HAP-1 (cell line): ENCODE measurements at regions not wholly inside any gene's neighbourhood (a gene's known extent, or its start where the extent isn't known, plus 50 kb on each side); places are given as distances from the start of the nearest gene placed in this dataset.

Experiments
- DNase-seq, 2 experiments: peaks; one replicate each; pipeline ENCODE4 v3.0.0-alpha.2; 2016 to 2020; ENCODE audit warnings: low spot score in 2 of 2
- H3K27me3 ChIP-seq: fragments of 250-450 bp; sonication (Bioruptor Pico); 2 replicates; pipeline ENCODE4 v1.5.1; 2020; ENCODE audit warnings: low read depth, mild to moderate bottlenecking, moderate library complexity
- H3K36me3 ChIP-seq: fragments of 250-450 bp; sonication (Bioruptor Pico); replicated peaks from 2 replicates; pipeline ENCODE4 v1.5.1; 2020; ENCODE audit warnings: mild to moderate bottlenecking
- H3K4me1 ChIP-seq: fragments of 250-450 bp; sonication (Bioruptor Pico); 2 replicates; pipeline ENCODE4 v1.5.1; 2020; ENCODE audit warnings: mild to moderate bottlenecking
- H3K4me3 ChIP-seq: fragments of 250-450 bp; sonication (Bioruptor Pico); 2 replicates; pipeline ENCODE4 v1.5.1; 2020; ENCODE audit warnings: mild to moderate bottlenecking, moderate library complexity
- H3K9me3 ChIP-seq: fragments of 250-450 bp; sonication (Bioruptor Pico); 2 replicates; pipeline ENCODE4 v1.5.1; 2020; ENCODE audit warnings: mild to moderate bottlenecking, moderate library complexity
- in situ Hi-C: fragments of 300-500 bp; cut with MboI; formaldehyde crosslinking; loops from 3 replicates; pipeline ENCODE4 v1.14.3; 2020; ENCODE audit warnings: low sequenced_read_pairs, inconsistent platforms, mixed read lengths

GRCh38 chr16:77618951-77619350 is 103.4 kb upstream of the NUDT7 start:
- in situ Hi-C loops, result no loop called here
- no peaks in the 10 kb centered on the region for H3K4me1 ChIP-seq
- DNase-seq, result no peak
- no peaks in the 10 kb centered on the region for H3K36me3 ChIP-seq
- no peaks in the 10 kb centered on the region for H3K27me3 ChIP-seq
- H3K9me3 ChIP-seq, result no peaks in the 10 kb centered on the region
- H3K4me3 ChIP-seq, result no peak overlapping the region

DNA sequence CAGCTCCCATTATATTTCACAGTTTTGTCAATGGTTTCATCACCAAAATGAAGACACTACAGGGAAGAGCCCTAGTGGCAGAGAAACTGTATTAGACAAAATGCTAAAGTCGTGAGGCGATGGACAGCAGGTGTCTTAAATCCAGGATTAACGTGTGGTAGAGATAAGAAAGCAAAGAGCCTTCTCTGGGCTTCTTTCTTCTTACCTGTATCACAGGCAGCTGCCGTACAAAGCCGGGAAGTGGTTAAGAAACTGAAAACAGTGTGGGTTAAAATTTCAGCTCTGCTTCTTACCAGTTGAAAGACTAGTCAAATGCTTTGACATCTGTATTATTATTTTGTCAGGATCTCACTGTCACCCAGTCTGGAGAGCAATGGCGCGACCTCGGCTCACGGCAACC is 98.2 kb upstream of the NUDT7 start:
- no peaks in the 10 kb centered on the region for H3K9me3 ChIP-seq
- no peaks in the 10 kb centered on the region for H3K27me3 ChIP-seq
- in situ Hi-C loops, result no loop called here
- no peaks in the 10 kb centered on the region for H3K36me3 ChIP-seq
- no peak overlapping the region for H3K4me3 ChIP-seq
- no peaks in the 10 kb centered on the region for H3K4me1 ChIP-seq
- no peak for DNase-seq

GRCh38 chr16:77636615-77637014 is 85.7 kb upstream of the NUDT7 start:
- in situ Hi-C loops, result no loop called here
- DNase-seq, result no peak
- H3K9me3 ChIP-seq, result no peaks in the 10 kb centered on the region
- H3K4me3 ChIP-seq, result no peak overlapping the region
- no peaks in the 10 kb centered on the region for H3K27me3 ChIP-seq
- no peaks in the 10 kb centered on the region for H3K36me3 ChIP-seq
- no peaks in the 10 kb centered on the region for H3K4me1 ChIP-seq

GRCh38 chr16:77637940-77638339 is 84.4 kb upstream of the NUDT7 start:
- no peaks in the 10 kb centered on the region for H3K36me3 ChIP-seq
- in situ Hi-C loops, result no loop called here
- no peaks in the 10 kb centered on the region for H3K4me1 ChIP-seq
- H3K4me3 ChIP-seq, result no peak overlapping the region
- no peaks in the 10 kb centered on the region for H3K27me3 ChIP-seq
- DNase-seq, result no peak
- no peaks in the 10 kb centered on the region for H3K9me3 ChIP-seq

- H3K36me3 ChIP-seq, result no peaks in the 10 kb centered on the region
- H3K4me1 ChIP-seq, result no peaks in the 10 kb centered on the region
- H3K4me3 ChIP-seq, result no peak overlapping the region
- H3K27me3 ChIP-seq, result no peaks in the 10 kb centered on the region
- no peaks in the 10 kb centered on the region for H3K9me3 ChIP-seq
- DNase-seq, result no peak
- in situ Hi-C loops, result no loop called here
These were observed 79.1 kb upstream of the NUDT7 start for GRCh38 chr16:77643176-77643575.

DNA sequence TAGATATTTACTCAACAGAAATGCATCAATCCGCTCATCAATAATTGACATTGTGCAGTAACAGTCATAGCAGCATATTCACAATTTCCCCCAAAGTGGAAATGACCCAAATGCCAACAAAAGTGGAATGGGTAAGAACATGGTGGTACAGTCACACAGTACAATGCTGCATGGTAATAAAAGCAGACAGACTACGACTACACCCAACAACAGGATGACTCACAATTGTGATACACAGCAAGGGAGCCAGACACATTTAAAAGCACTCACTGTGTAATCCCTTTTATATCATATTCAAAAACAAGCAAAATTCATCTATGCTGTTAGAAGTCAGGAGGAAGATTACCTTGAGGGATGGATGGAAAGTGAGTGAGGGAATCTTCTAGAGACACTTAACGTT is 76.5 kb upstream of the NUDT7 start:
- H3K4me3 ChIP-seq, result no peak overlapping the region
- DNase-seq, result no peak
- in situ Hi-C loops, result no loop called here
- H3K36me3 ChIP-seq, result no peaks in the 10 kb centered on the region
- H3K27me3 ChIP-seq, result no peaks in the 10 kb centered on the region
- no peaks in the 10 kb centered on the region for H3K4me1 ChIP-seq
- no peaks in the 10 kb centered on the region for H3K9me3 ChIP-seq

- in situ Hi-C loops, result no loop called here
- H3K4me1 ChIP-seq, result no peaks in the 10 kb centered on the region
- no peak overlapping the region for H3K4me3 ChIP-seq
- no peak for DNase-seq
- no peaks in the 10 kb centered on the region for H3K27me3 ChIP-seq
- H3K9me3 ChIP-seq, result no peaks in the 10 kb centered on the region
- no peaks in the 10 kb centered on the region for H3K36me3 ChIP-seq
These were observed 74.6 kb upstream of the NUDT7 start for GRCh38 chr16:77647726-77648125.

- no peak overlapping the region for H3K4me3 ChIP-seq
- no peaks in the 10 kb centered on the region for H3K36me3 ChIP-seq
- DNase-seq, result no peak
- H3K27me3 ChIP-seq, result no peaks in the 10 kb centered on the region
- H3K9me3 ChIP-seq, result no peaks in the 10 kb centered on the region
- in situ Hi-C loops, result no loop called here
- no peaks in the 10 kb centered on the region for H3K4me1 ChIP-seq
These were observed 71.6 kb upstream of the NUDT7 start for GRCh38 chr16:77650761-77651160.

DNA sequence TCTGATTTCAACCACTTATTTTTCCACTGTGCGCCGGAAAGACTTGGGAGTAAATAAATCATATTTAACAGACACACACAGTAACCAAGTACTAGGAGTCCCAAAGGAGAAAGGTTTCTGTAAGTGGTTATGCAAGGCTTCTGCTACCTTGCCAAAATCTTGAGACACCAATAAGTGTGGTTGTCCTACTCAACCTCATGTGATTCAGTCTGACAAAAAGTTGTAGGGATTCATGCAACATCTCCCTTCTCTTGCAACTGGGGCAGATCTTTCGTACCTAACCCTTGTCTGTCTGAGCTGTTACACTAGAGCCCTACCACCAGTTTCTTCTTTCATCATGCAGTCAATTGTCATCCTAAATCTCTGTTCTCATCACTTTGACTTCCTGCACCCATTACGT is 69.9 kb upstream of the NUDT7 start:
- no peak for DNase-seq
- in situ Hi-C loops, result no loop called here

GRCh38 chr16:77657016-77657415 is 65.3 kb upstream of the NUDT7 start:
- Histone ChIP-seq H3K4me1 (no peaks in the 10 kb centered on the region), H3K4me3 (no peak overlapping the region), H3K27me3 (no peaks in the 10 kb centered on the region), H3K9me3 (no peaks in the 10 kb centered on the region), H3K36me3 (no peaks in the 10 kb centered on the region)
- DNase-seq, result no peak
- in situ Hi-C loops, result no loop called here

More for the DNA sequence above, 69.9 kb upstream of the NUDT7 start:
- H3K36me3 ChIP-seq, result no peaks in the 10 kb centered on the region
- no peaks in the 10 kb centered on the region for H3K27me3 ChIP-seq
- H3K9me3 ChIP-seq, result no peaks in the 10 kb centered on the region
- H3K4me1 ChIP-seq, result no peaks in the 10 kb centered on the region
- no peak overlapping the region for H3K4me3 ChIP-seq

GRCh38 chr16:77660311-77660710 is 62.0 kb upstream of the NUDT7 start:
- DNase-seq, result no peak
- H3K9me3 ChIP-seq, result no peaks in the 10 kb centered on the region
- no peaks in the 10 kb centered on the region for H3K27me3 ChIP-seq
- H3K36me3 ChIP-seq, result no peaks in the 10 kb centered on the region
- in situ Hi-C loops, result no loop called here
- no peaks in the 10 kb centered on the region for H3K4me1 ChIP-seq
- H3K4me3 ChIP-seq, result no peak overlapping the region

GRCh38 chr16:77662246-77662645 is 60.1 kb upstream of the NUDT7 start:
- in situ Hi-C loops, result no loop called here
- Histone ChIP-seq H3K4me1 (no peaks in the 10 kb centered on the region), H3K4me3 (no peak overlapping the region), H3K36me3 (no peaks in the 10 kb centered on the region), H3K27me3 (no peaks in the 10 kb centered on the region), H3K9me3 (no peaks in the 10 kb centered on the region)
- DNase-seq, result no peak

DNA sequence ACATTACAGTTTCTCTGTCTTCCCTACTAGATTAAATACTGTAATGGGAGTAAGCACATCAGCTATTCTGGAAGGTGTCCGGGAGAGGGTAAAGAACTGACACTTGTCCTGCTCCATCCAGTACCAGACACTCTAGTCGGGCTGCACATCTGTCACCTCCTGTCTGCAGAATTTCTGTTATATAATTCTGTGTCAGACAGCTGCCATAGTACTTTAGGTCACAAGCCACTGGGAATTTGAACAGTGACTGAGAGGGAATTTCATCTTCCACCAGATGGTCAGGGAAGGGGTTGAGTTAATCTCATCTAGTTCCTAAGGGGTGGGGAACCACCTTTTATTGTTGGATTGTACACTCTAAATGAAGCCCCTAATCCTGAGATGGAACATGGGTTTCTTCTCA is 58.6 kb upstream of the NUDT7 start:
- H3K9me3 ChIP-seq, result no peaks in the 10 kb centered on the region
- in situ Hi-C loops, result no loop called here
- no peak overlapping the region for H3K4me3 ChIP-seq
- no peaks in the 10 kb centered on the region for H3K4me1 ChIP-seq
- no peaks in the 10 kb centered on the region for H3K36me3 ChIP-seq
- DNase-seq, result no peak
- H3K27me3 ChIP-seq, result no peaks in the 10 kb centered on the region

GRCh38 chr16:77666771-77667170 is 55.5 kb upstream of the NUDT7 start:
- Histone ChIP-seq H3K9me3 (no peaks in the 10 kb centered on the region), H3K4me3 (no peak overlapping the region), H3K4me1 (no peaks in the 10 kb centered on the region), H3K36me3 (no peaks in the 10 kb centered on the region), H3K27me3 (no peaks in the 10 kb centered on the region)
- in situ Hi-C loops, result no loop called here
- DNase-seq, result no peak

DNA sequence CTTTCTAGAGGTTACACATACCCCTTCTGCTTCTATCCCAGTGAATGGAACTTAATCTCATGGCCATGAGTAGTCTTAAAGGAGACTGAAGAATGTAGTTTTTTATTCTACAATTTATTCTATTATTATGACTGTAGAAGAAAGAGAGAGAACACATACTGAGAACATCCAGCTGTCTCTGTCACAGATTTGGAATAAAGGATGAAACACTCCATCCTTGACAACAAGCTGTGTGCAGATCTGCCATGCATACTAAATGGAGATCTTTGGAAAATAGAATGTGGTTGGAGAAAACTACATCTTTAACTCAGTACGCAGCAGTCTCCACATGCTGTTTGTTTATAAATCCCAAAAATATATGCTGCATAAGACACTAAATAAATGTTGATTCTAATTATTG is 54.1 kb upstream of the NUDT7 start:
- DNase-seq, result no peak
- Histone ChIP-seq H3K27me3 (no peaks in the 10 kb centered on the region), H3K4me1 (no peaks in the 10 kb centered on the region), H3K36me3 (no peaks in the 10 kb centered on the region), H3K4me3 (no peak overlapping the region), H3K9me3 (no peaks in the 10 kb centered on the region)
- in situ Hi-C loops, result no loop called here
